Omental fat pad (tissue), 3 donors: ENCODE measurements at regions not wholly inside any gene's neighbourhood (a gene's known extent, or its start where the extent isn't known, plus 50 kb on each side); places are given as distances from the start of the nearest gene placed in this dataset.
"Not testable (repeated sequence)": the region's sequence is repeated elsewhere in the genome, so short reads cannot be mapped to it uniquely, and the experiment has no call there.

Experiments
- ATAC-seq: fragments of 150-250 bp; one replicate; pipeline ENCODE4 v1.9.1; 2016; ENCODE audit warnings: mild to moderate bottlenecking, moderate library complexity; ENCODE audit not compliant: low FRiP score
- DNase-seq: peaks from one replicate; pipeline ENCODE4 v3.0.0-alpha.2; 2019; ENCODE audit warnings: low spot score
- TF ChIP-seq, protein P1 (sequence below), 3 donors: fragments of 450-650 bp; IDR thresholded peaks; one replicate each; pipeline ENCODE4 v1.5.1; 2016 to 2017; ENCODE audit warnings: antibody characterized with exemption in 3 of 3, mild to moderate bottlenecking in 3 of 3, moderate library complexity in 2 of 3

DNA sequence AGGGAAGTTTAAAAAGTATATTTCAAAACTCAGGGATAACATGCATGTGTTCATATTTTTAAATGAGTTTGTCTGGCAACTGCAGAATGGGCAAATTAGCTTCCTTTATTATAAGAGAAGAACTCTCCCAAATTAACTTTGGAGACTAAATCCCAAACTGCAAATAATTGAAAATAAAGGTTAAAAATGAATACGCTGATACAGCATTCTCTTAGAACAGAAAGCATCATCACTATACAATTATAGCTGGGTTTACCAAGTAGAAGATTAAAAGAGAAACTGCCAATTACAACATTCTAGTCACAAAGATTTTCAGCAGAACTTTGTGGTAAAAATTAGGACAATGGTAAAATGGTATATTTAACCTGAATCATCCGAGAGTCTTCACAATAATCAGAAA, 73.3 kb downstream of the OLFM4 start:
- no peak for ATAC-seq
- no peak for DNase-seq
- TF ChIP-seq, protein P1, sequence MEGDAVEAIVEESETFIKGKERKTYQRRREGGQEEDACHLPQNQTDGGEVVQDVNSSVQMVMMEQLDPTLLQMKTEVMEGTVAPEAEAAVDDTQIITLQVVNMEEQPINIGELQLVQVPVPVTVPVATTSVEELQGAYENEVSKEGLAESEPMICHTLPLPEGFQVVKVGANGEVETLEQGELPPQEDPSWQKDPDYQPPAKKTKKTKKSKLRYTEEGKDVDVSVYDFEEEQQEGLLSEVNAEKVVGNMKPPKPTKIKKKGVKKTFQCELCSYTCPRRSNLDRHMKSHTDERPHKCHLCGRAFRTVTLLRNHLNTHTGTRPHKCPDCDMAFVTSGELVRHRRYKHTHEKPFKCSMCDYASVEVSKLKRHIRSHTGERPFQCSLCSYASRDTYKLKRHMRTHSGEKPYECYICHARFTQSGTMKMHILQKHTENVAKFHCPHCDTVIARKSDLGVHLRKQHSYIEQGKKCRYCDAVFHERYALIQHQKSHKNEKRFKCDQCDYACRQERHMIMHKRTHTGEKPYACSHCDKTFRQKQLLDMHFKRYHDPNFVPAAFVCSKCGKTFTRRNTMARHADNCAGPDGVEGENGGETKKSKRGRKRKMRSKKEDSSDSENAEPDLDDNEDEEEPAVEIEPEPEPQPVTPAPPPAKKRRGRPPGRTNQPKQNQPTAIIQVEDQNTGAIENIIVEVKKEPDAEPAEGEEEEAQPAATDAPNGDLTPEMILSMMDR (IDR thresholded peaks at IDR 0.05) = no peak

DNA sequence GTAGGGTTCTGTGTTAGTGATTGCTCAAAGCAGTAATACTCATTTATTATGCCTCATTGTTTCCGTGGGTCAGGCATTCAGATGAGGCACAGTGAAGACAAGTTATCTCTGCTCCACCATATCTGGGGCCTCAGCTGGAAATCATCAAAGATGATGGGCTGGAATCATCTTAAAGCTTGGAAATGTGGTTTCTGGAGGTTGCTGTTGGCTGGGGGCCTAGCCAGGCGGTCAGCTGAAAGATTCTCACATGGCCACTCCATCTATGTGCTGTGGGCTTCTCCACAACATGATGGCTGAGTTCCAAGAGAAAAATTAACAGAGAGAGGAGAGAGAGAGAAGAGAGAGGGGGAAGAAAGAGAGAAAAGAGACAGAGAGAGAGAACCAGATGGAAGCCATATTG, 75.5 kb downstream of the OLFM4 start:
- DNase-seq (no peak), ATAC-seq (no peak)
- TF ChIP-seq, protein P1 (IDR thresholded peaks at IDR 0.05) = no peak

DNA sequence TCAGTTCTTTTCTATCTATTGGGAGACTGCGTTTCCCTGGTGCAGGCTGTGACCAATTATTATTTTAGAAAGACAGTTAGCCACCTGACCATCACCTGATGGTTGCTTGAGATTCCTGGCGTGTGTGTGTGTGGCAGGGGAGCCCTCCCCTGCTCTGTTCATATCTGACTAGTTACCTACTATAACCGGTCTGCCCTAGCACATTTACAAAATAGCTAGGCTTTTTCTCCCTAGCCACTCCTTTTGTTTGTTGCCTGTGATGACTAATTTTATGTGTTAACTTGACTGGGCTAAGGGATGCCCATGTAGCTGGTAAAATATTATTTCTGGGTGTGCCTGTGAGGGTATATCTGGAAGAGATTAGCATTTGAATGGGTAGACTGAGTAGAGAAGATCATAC, 76.9 kb downstream of the OLFM4 start:
- ATAC-seq = no peak
- TF ChIP-seq, protein P1 (IDR thresholded peaks at IDR 0.05) = no peak
- no peak for DNase-seq

DNA sequence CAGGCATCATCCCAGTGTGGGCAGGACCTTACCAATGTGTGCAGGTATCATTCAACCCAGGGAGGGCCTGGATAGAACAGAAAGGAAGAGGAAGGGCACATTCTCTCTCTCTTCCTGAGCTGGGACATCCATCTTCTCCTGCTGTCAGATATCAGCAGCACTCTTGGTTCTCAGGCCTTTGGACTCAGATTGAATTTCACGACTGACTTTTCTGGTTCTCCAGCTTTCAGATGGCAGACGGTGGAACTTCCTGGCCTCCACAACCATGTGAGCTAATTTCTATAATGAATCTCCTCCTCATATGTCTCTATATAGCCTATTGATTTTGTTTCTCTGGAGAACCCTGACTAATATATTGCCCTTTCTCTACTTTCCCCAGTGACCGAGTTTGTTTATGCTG, 77.3 kb downstream of the OLFM4 start:
- ATAC-seq (no peak), DNase-seq (no peak)
- TF ChIP-seq, protein P1 (IDR thresholded peaks at IDR 0.05) = no peak

DNA sequence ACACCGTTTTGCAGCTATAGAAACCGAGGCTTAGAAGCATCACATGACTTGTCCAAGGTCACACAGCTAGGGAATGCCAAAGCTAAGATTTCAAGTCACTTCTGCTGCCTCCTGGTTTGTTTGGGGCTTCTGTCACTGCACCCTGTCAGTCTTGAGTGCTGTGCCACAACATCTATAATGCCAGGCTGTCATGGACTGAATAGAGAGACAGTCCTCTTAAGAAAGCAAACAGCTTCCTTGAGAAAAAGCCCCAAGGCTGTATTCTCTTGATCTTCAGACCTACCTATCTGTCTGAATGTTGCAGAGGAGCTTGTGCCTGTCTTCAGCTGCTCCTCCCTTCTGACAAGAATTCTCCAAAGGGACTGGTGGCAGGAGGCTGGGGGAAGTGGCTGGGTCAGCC, 81.6 kb downstream of the OLFM4 start:
- TF ChIP-seq, protein P1 (IDR thresholded peaks at IDR 0.05) = no peak
- no peak for DNase-seq
- no peak for ATAC-seq

DNA sequence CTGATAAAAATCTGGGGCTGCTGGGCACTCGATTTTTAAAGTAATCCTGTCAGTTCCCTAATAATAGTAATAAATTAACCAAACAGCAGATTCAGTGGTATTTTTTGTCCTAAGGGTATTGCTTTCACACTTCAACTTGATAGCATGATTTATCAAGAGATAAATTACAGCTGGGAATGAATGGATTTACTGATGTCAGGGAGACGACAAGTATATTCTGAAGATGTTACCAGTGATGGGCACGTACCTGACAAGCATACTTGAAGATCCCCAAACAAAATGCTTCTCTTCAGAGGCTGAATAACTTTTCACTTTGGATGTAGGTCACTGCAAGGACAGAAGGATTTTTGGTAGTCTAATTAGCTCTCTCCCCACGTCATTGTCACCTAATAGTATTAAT, 82.0 kb downstream of the OLFM4 start:
- no peak for ATAC-seq
- no peak for DNase-seq
- TF ChIP-seq, protein P1 (IDR thresholded peaks at IDR 0.05) = no peak

DNA sequence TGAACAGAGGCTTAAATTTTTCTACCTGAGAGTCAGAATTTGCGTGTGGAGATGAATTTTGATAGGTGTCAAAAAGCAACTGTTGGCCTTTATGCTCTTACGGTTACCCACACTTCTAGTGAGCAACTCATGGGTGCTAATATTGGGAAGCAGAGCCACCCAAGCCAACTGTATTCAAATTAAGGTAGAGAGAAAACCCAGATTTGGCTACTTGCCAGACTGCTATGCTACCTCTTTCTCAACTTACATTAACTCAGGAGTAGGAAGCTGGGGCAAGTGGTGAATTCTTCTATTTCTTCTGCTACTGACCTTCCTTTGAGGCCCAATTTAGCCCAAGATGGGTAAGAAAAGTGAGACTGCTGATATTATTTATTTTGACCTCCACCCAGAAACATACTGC, 83.9 kb downstream of the OLFM4 start:
- ATAC-seq = no peak
- TF ChIP-seq, protein P1 (IDR thresholded peaks at IDR 0.05) = no peak
- DNase-seq = no peak

DNA sequence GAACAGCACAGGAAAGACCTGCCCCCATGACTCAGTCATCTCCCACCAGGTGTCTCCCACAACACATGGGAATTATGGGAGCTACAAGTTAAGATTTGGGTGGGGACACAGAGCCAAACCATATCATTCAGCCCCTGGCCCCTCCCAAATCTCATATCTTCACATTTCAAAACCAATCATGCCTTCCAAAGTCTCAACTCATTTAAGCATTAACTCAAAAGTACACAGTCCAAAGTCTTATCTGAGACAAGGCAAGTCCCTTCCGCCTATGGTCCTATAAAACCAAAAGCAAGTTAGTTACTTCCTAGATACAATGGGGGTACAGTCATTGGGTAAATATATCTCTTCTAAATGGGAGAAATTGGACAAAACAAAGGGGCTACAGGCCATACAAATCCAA, 88.4 kb downstream of the OLFM4 start:
- ATAC-seq, DNase-seq: not testable (repeated sequence)
